H1 (cell line): ENCODE measurements at regions not wholly inside any gene's neighbourhood (a gene's known extent, or its start where the extent isn't known, plus 50 kb on each side); places are given as distances from the start of the nearest gene placed in this dataset.

Experiments
- CTCF ChIA-PET: fragments of 300-600 bp; sonication (Branson Sonifier 250); formaldehyde crosslinking; loops from one replicate; lab custom pipeline; 2021; ENCODE audit not compliant: partially characterized antibody; lab: Charles Lee
- POLR2A ChIA-PET: fragments of 300-600 bp; sonication (Branson Sonifier 250); formaldehyde crosslinking; loops from one replicate; lab custom pipeline; 2021; ENCODE audit warnings: inconsistent platforms; ENCODE audit not compliant: partially characterized antibody; lab: Charles Lee
- DNase-seq, 2 experiments: peaks; one replicate each; pipeline versions ENCODE4 v3.0.0 to v3.0.0-alpha.2; 2010 to 2022; ENCODE audit warnings: low spot score in 2 of 2, low read depth in 1 of 2, mixed read lengths in 1 of 2
- FAIRE-seq: peaks from 2 replicates; lab custom pipeline; 2011; peaks lifted over from hg19 to GRCh38; lab: Jason Lieb, UNC
- H2AFZ ChIP-seq: 2 replicates; pipeline ENCODE4 v1.8.1; 2012; ENCODE audit warnings: low read length, inconsistent platforms
- H2AK5ac ChIP-seq: 2 replicates; pipeline ENCODE4 v1.6.1; 2013; ENCODE audit warnings: low read depth, low read length
- H2BK120ac ChIP-seq: replicated peaks from 2 replicates; pipeline ENCODE3; 2013; ENCODE audit warnings: low read depth, low read length, inconsistent platforms
- H2BK12ac ChIP-seq: 2 replicates; pipeline ENCODE4 v1.6.1; 2013; ENCODE audit warnings: low read depth, low read length
- H2BK15ac ChIP-seq: 2 replicates; pipeline ENCODE4 v1.6.1; 2013; ENCODE audit warnings: low read length
- H2BK20ac ChIP-seq: 2 replicates; pipeline ENCODE4 v1.6.1; 2013; ENCODE audit warnings: low read length
- H2BK5ac ChIP-seq: 2 replicates; pipeline ENCODE4 v1.6.1; 2013; ENCODE audit warnings: low read depth, low read length
- H3K14ac ChIP-seq: 2 replicates; pipeline ENCODE4 v1.6.1; 2013; ENCODE audit warnings: inconsistent platforms; ENCODE audit not compliant: insufficient read length
- H3K18ac ChIP-seq: 2 replicates; pipeline ENCODE4 v1.6.1; 2013; ENCODE audit warnings: low read length; ENCODE audit errors: extremely low read depth
- H3K23ac ChIP-seq: 2 replicates; pipeline ENCODE4 v1.6.1; 2013; ENCODE audit warnings: inconsistent platforms; ENCODE audit not compliant: insufficient read length
- H3K23me2 ChIP-seq: 2 replicates; pipeline ENCODE4 v1.6.1; 2013; ENCODE audit warnings: low read depth, low read length
- H3K27ac ChIP-seq: 2 replicates; pipeline ENCODE4 v1.6.1; 2011; ENCODE audit warnings: low read depth, low read length, inconsistent platforms
- H3K27me3 ChIP-seq, 4 experiments: replicated peaks in 1 of 4; 1 replicate in 1 of 4; 2 replicates in 3 of 4; pipeline versions ENCODE4 v1.6.1 to v1.8.1; 2011 to 2013; ENCODE audit warnings: low read length in 3 of 4, mild to moderate bottlenecking in 3 of 4, inconsistent platforms in 2 of 4, mixed read lengths in 2 of 4, moderate library complexity in 1 of 4; ENCODE audit not compliant: control insufficient read depth in 3 of 4, insufficient read depth in 3 of 4; ENCODE audit errors: extremely low read depth in 1 of 4
- H3K36me3 ChIP-seq, 4 experiments: 2 replicates each; pipeline versions ENCODE4 v1.6.1 to v1.8.1; 2011 to 2013; ENCODE audit warnings: mild to moderate bottlenecking in 4 of 4, low read length in 3 of 4, moderate library complexity in 2 of 4, control low read depth in 1 of 4, inconsistent platforms in 1 of 4; ENCODE audit not compliant: insufficient read depth in 4 of 4, control insufficient read depth in 2 of 4
- H3K4ac ChIP-seq: replicated peaks from 2 replicates; pipeline ENCODE3; 2013; ENCODE audit warnings: low read length, low read depth, mixed read lengths, inconsistent platforms; ENCODE audit not compliant: insufficient read length
- H3K4me1 ChIP-seq, 4 experiments: replicated peaks in 1 of 4; 1 replicate in 1 of 4; 2 replicates in 3 of 4; pipeline versions ENCODE4 v1.6.1 to v1.8.1; 2011 to 2013; ENCODE audit warnings: low read length in 3 of 4, inconsistent platforms in 2 of 4, mixed read lengths in 1 of 4; ENCODE audit not compliant: insufficient read depth in 4 of 4, control insufficient read depth in 3 of 4
- H3K4me2 ChIP-seq, 2 experiments: 2 replicates each; pipeline versions ENCODE4 v1.6.1 to v1.8.1; 2011 to 2013; ENCODE audit warnings: low read depth in 2 of 2, low read length in 2 of 2, control low read depth in 1 of 2, inconsistent platforms in 1 of 2, mild to moderate bottlenecking in 1 of 2; ENCODE audit not compliant: insufficient read depth in 1 of 2
- H3K4me3 ChIP-seq, 4 experiments: fragments of 200-600, 300-600 bp in 1 of 4; sonication (generic), shearing (Covaris generic), sonication (Bioruptor Twin) in 1 of 4; 2 replicates each; pipeline versions ENCODE4 v1.5.1 to v1.8.1; 2011 to 2016; ENCODE audit warnings: low read length in 4 of 4, low read depth in 3 of 4, control low read depth in 2 of 4, inconsistent platforms in 2 of 4, mild to moderate bottlenecking in 2 of 4, mixed read lengths in 1 of 4, moderate library complexity in 1 of 4; ENCODE audit not compliant: insufficient read depth in 2 of 4; ENCODE audit errors: extremely low read depth in 1 of 4
- H3K56ac ChIP-seq: replicated peaks from 2 replicates; pipeline ENCODE3; 2013; ENCODE audit warnings: low read depth, mild to moderate bottlenecking, mixed read lengths, low read length, inconsistent platforms; ENCODE audit not compliant: insufficient read length
- H3K79me1 ChIP-seq: 2 replicates; pipeline ENCODE4 v1.6.1; 2013; ENCODE audit warnings: low read depth, low read length, control low read depth
- H3K79me2 ChIP-seq, 2 experiments: 2 replicates each; pipeline versions ENCODE4 v1.6.1 to v1.8.1; 2012 to 2013; ENCODE audit warnings: low read length in 2 of 2, mild to moderate bottlenecking in 2 of 2, inconsistent platforms in 1 of 2; ENCODE audit not compliant: insufficient read depth in 2 of 2, control insufficient read depth in 1 of 2
- H3K9ac ChIP-seq, 4 experiments: replicated peaks in 1 of 4; 1 replicate in 1 of 4; 2 replicates in 3 of 4; pipeline versions ENCODE4 v1.6.1 to v1.8.1; 2011 to 2013; ENCODE audit warnings: low read depth in 3 of 4, low read length in 3 of 4, control low read depth in 2 of 4, mild to moderate bottlenecking in 2 of 4, moderate library complexity in 2 of 4, inconsistent platforms in 1 of 4; ENCODE audit errors: extremely low read depth in 1 of 4
- H3K9me3 ChIP-seq, 2 experiments: 2 replicates each; pipeline versions ENCODE4 v1.6.1 to v1.8.1; 2012 to 2013; ENCODE audit warnings: mild to moderate bottlenecking in 2 of 2, moderate library complexity in 2 of 2, control low read depth in 1 of 2, inconsistent platforms in 1 of 2, low read depth in 1 of 2, low read length in 1 of 2, mixed read lengths in 1 of 2; ENCODE audit not compliant: insufficient read depth in 2 of 2
- H4K20me1 ChIP-seq, 2 experiments: replicated peaks in 1 of 2; 2 replicates each; pipeline versions ENCODE3 to v1.8.1; 2011 to 2013; ENCODE audit warnings: inconsistent platforms in 2 of 2, low read length in 2 of 2, mild to moderate bottlenecking in 1 of 2; ENCODE audit not compliant: insufficient read depth in 2 of 2, control insufficient read depth in 1 of 2
- H4K5ac ChIP-seq: 2 replicates; pipeline ENCODE4 v1.6.1; 2013; ENCODE audit warnings: low read length, low read depth, mixed read lengths, inconsistent platforms; ENCODE audit not compliant: insufficient read length
- H4K8ac ChIP-seq: 2 replicates; pipeline ENCODE4 v1.8.0; 2013; ENCODE audit warnings: mild to moderate bottlenecking, moderate library complexity, low read length, inconsistent platforms; ENCODE audit not compliant: insufficient read depth; ENCODE audit errors: extremely low read depth
- H4K91ac ChIP-seq: replicated peaks from 2 replicates; pipeline ENCODE3; 2013; ENCODE audit warnings: low read length, mixed read lengths, inconsistent platforms; ENCODE audit not compliant: insufficient read length
- BACH1 ChIP-seq: IDR thresholded peaks from 2 replicates; pipeline ENCODE4 v1.6.1; 2012; ENCODE audit warnings: low read length, improper control_type of control experiment
- BRCA1 ChIP-seq: IDR thresholded peaks from 2 replicates; pipeline ENCODE4 v1.6.1; 2012; ENCODE audit warnings: low read depth, low read length, improper control_type of control experiment
- EGR1 ChIP-seq: IDR thresholded peaks from 2 replicates; pipeline ENCODE4 v1.6.1; 2011; ENCODE audit warnings: low read depth, low read length, borderline replicate concordance
- EP300 ChIP-seq, 2 experiments: IDR thresholded peaks; 1 replicate in 1 of 2; 2 replicates in 1 of 2; pipeline ENCODE4 v1.6.1; 2011 to 2012; ENCODE audit warnings: low read depth in 2 of 2, low read length in 2 of 2, mild to moderate bottlenecking in 2 of 2, borderline replicate concordance in 1 of 2, inconsistent platforms in 1 of 2, moderate library complexity in 1 of 2
- FOSL1 ChIP-seq: IDR thresholded peaks from 2 replicates; pipeline ENCODE4 v1.6.1; 2011; ENCODE audit warnings: mild to moderate bottlenecking, low read depth, low read length, moderate library complexity; ENCODE audit not compliant: insufficient read depth
- HDAC6 ChIP-seq: IDR thresholded peaks from one replicate; pipeline ENCODE4 v1.7.1; 2012; ENCODE audit warnings: low read depth, mild to moderate bottlenecking, inconsistent platforms, low read length, moderate library complexity
- JUND ChIP-seq: IDR thresholded peaks from 2 replicates; pipeline ENCODE4 v1.6.1; 2011; ENCODE audit warnings: mild to moderate bottlenecking, improper control_type of control experiment, low read length
- PHF8 ChIP-seq: fragments of 200-600 bp; sonication (generic); conservative IDR thresholded peaks from 2 replicates; pipeline ENCODE4 v1.7.1; 2012; ENCODE audit warnings: low read depth, mild to moderate bottlenecking, inconsistent platforms, low read length, moderate library complexity
- POU5F1 ChIP-seq: IDR thresholded peaks from 2 replicates; pipeline ENCODE4 v1.6.1; 2011; ENCODE audit warnings: low read depth, mild to moderate bottlenecking, low read length, moderate library complexity
- RXRA ChIP-seq: IDR thresholded peaks from 2 replicates; pipeline ENCODE4 v1.6.1; 2011; ENCODE audit warnings: low read depth, mild to moderate bottlenecking, low read length, moderate library complexity; ENCODE audit not compliant: insufficient read depth
- SIN3A ChIP-seq, 2 experiments: IDR thresholded peaks in 1 of 2; conservative IDR thresholded peaks in 1 of 2; 2 replicates each; pipeline ENCODE4 v1.6.1; 2011 to 2012; ENCODE audit warnings: low read length in 2 of 2, improper control_type of control experiment in 1 of 2, low read depth in 1 of 2, mild to moderate bottlenecking in 1 of 2
- SP2 ChIP-seq: IDR thresholded peaks from 2 replicates; pipeline ENCODE4 v1.6.1; 2012; ENCODE audit warnings: mild to moderate bottlenecking, low read length, inconsistent platforms
- TAF1 ChIP-seq: IDR thresholded peaks from 2 replicates; pipeline ENCODE4 v1.6.1; 2011; ENCODE audit warnings: mild to moderate bottlenecking, low read depth, low read length
- YY1 ChIP-seq: IDR thresholded peaks from 2 replicates; pipeline ENCODE4 v1.6.1; 2011; ENCODE audit warnings: low read depth, mild to moderate bottlenecking, low read length
- ZNF274 ChIP-seq: IDR thresholded peaks from 2 replicates; pipeline ENCODE4 v1.7.0; 2012; ENCODE audit warnings: low read length, borderline replicate concordance; ENCODE audit errors: extremely low read depth
- WGBS, 2 experiments: shearing (Covaris generic) in 1 of 2; methylation state at CpG; one replicate each; pipeline versions ENCODE4 v1.1.6 to v1.1.7; 2013 to 2015; ENCODE audit warnings: low lambda C conversion rate in 2 of 2, mixed read lengths in 2 of 2, inconsistent platforms in 1 of 2, low coverage in 1 of 2, missing lambda C conversion rate in 1 of 2; ENCODE audit not compliant: insufficient replicate concordance in 2 of 2, insufficient coverage in 1 of 2, insufficient read length in 1 of 2; ENCODE audit errors: extremely low coverage in 1 of 2, missing lambda C conversion rate in 1 of 2; 5-methylcytosine and 5-hydroxymethylcytosine counted together
- TF ChIP-seq, protein P1 (sequence below): IDR thresholded peaks from 2 replicates; pipeline ENCODE4 v1.6.1; 2012; ENCODE audit warnings: inconsistent platforms

- H4K5ac ChIP-seq = no peak overlapping the region
- CTCF ChIA-PET = no interaction called here
- FAIRE-seq = no peak
These were observed 616.9 kb downstream of the ANKRD50 start for GRCh38 chr4:124095621-124096020.

More at GRCh38 chr4:124095621-124096020, 616.9 kb downstream of the ANKRD50 start:
- no peaks in the 10 kb centered on the region for H4K20me1 ChIP-seq
- H3K4me3 ChIP-seq = no peak overlapping the region
- no peak overlapping the region for H3K9ac ChIP-seq
- no peak overlapping the region for H2BK12ac ChIP-seq
- H4K8ac ChIP-seq = no peak overlapping the region
- H2AFZ ChIP-seq = no peak overlapping the region
- no peak overlapping the region for H3K23ac ChIP-seq
- no peak overlapping the region for H2AK5ac ChIP-seq
- 91% methylated on average over 3 of the region's 3 CpGs; no CpG with 5 or more reads in 1 of the 2 experiments for WGBS, 2 experiments
- H3K4me2 ChIP-seq = no peak overlapping the region
- no peak overlapping the region for H3K56ac ChIP-seq
- H3K79me2 ChIP-seq = no peaks in the 10 kb centered on the region
- H2BK5ac ChIP-seq = no peak overlapping the region
- H4K91ac ChIP-seq = no peak overlapping the region
- no peak for DNase-seq
- no peak for TF ChIP-seq PHF8
- TF ChIP-seq BACH1 = no peak
- TF ChIP-seq HDAC6 = no peak
- TF ChIP-seq ZNF274 = no peak
- TF ChIP-seq, protein P1, sequence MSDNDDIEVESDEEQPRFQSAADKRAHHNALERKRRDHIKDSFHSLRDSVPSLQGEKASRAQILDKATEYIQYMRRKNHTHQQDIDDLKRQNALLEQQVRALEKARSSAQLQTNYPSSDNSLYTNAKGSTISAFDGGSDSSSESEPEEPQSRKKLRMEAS = no peak
- no peak for TF ChIP-seq FOSL1
- no peak for TF ChIP-seq TAF1
- TF ChIP-seq RXRA = no peak
- TF ChIP-seq BRCA1 = no peak
- TF ChIP-seq EGR1 = no peak
- TF ChIP-seq POU5F1 = no peak
- no peak for TF ChIP-seq SP2
- TF ChIP-seq JUND = no peak
- TF ChIP-seq EP300 (IDR thresholded peaks at IDR 0.05; ENCODE audit: borderline replicate concordance in 1 of 2, low read depth in 2 of 2, low read length in 2 of 2) = no peak
- TF ChIP-seq YY1 = no peak
- TF ChIP-seq SIN3A (conservative IDR thresholded peaks at IDR 0.05 in 1 of 2, IDR thresholded peaks at IDR 0.05 in 1 of 2; ENCODE audit: low read depth in 1 of 2, low read length in 2 of 2) = no peak
- no peaks in the 10 kb centered on the region for H3K36me3 ChIP-seq
- no peaks in the 10 kb centered on the region; the same call in 1 of the 2 replicates for H3K23me2 ChIP-seq
- no peaks in the 10 kb centered on the region for H3K4me1 ChIP-seq
- H3K14ac ChIP-seq = no peak overlapping the region
- POLR2A ChIA-PET = no interaction called here
- H3K9me3 ChIP-seq = no peaks in the 10 kb centered on the region
- H2BK15ac ChIP-seq = no peak overlapping the region
- no peaks in the 10 kb centered on the region for H3K27me3 ChIP-seq
- H3K18ac ChIP-seq = no peak overlapping the region
- no peaks in the 10 kb centered on the region for H3K79me1 ChIP-seq
- H2BK120ac ChIP-seq = no peak overlapping the region
- H3K27ac ChIP-seq = no peak overlapping the region
- H3K4ac ChIP-seq = no peak overlapping the region
- no peak overlapping the region for H2BK20ac ChIP-seq
